Kidney epithelial cell (primary cell): ENCODE measurements at regions not wholly inside any gene's neighbourhood (a gene's known extent, or its start where the extent isn't known, plus 50 kb on each side); places are given as distances from the start of the nearest gene placed in this dataset.

ENCODE experiments used
- DNase-seq: peaks from one replicate; pipeline ENCODE4 v3.0.0-alpha.2; 2010; ENCODE audit warnings: low read depth
- H3K27me3 ChIP-seq: 2 replicates; pipeline ENCODE4 v1.6.0; 2011; ENCODE audit warnings: low read length; ENCODE audit not compliant: control insufficient read depth, insufficient read depth
- H3K36me3 ChIP-seq: 2 replicates; pipeline ENCODE4 v1.5.1; 2011; ENCODE audit warnings: low read length; ENCODE audit not compliant: control insufficient read depth, insufficient read depth
- H3K4me3 ChIP-seq: 2 replicates; pipeline ENCODE4 v1.5.1; 2011; ENCODE audit warnings: low read depth, mild to moderate bottlenecking, control low read depth, low read length
- TF ChIP-seq, protein P1 (sequence below): IDR thresholded peaks from 2 replicates; pipeline ENCODE4 v1.5.1; 2011; ENCODE audit warnings: mild to moderate bottlenecking, moderate library complexity, low read length, control low read depth, inconsistent platforms; ENCODE audit not compliant: insufficient read depth, poor library complexity, severe bottlenecking

GRCh38 chr7:18292584-18292983, 203.0 kb upstream of the HDAC9 start:
- Histone ChIP-seq H3K36me3 (no peaks in the 10 kb centered on the region), H3K4me3 (no peak overlapping the region), H3K27me3 (no peaks in the 10 kb centered on the region)
- no peak for DNase-seq
- TF ChIP-seq, protein P1, sequence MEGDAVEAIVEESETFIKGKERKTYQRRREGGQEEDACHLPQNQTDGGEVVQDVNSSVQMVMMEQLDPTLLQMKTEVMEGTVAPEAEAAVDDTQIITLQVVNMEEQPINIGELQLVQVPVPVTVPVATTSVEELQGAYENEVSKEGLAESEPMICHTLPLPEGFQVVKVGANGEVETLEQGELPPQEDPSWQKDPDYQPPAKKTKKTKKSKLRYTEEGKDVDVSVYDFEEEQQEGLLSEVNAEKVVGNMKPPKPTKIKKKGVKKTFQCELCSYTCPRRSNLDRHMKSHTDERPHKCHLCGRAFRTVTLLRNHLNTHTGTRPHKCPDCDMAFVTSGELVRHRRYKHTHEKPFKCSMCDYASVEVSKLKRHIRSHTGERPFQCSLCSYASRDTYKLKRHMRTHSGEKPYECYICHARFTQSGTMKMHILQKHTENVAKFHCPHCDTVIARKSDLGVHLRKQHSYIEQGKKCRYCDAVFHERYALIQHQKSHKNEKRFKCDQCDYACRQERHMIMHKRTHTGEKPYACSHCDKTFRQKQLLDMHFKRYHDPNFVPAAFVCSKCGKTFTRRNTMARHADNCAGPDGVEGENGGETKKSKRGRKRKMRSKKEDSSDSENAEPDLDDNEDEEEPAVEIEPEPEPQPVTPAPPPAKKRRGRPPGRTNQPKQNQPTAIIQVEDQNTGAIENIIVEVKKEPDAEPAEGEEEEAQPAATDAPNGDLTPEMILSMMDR: no peak

GRCh38 chr7:18293759-18294158, 201.8 kb upstream of the HDAC9 start:
- H3K36me3 ChIP-seq: no peaks in the 10 kb centered on the region
- H3K4me3 ChIP-seq: no peak overlapping the region
- TF ChIP-seq, protein P1: no peak
- no peaks in the 10 kb centered on the region for H3K27me3 ChIP-seq
- DNase-seq: no peak

DNA sequence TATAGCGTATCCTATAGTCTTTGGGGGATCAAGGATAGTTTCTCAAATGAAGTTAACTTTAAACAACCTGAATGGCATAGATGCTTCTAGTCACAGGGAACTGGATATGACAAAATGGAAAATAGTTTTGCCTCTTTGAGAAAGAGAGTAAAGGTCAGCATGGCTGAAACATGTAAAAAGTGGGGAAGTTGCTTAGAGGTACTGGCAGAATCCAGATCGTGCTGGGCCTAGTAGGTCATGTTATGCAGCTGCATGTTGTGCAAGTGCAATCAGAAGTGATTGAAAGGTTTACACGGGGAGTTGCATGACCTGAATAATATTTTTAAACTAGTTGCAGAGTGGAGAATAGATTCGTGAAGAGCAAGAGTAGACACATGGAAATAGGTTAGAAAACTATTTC, 201.1 kb upstream of the HDAC9 start:
- TF ChIP-seq, protein P1: no peak
- no peak overlapping the region for H3K4me3 ChIP-seq
- no peaks in the 10 kb centered on the region for H3K27me3 ChIP-seq
- H3K36me3 ChIP-seq: no peaks in the 10 kb centered on the region
- no peak for DNase-seq

GRCh38 chr7:18295781-18296423, 199.6 kb upstream of the HDAC9 start:
- no peaks in the 10 kb centered on the region for H3K36me3 ChIP-seq
- TF ChIP-seq, protein P1: no peak
- DNase-seq: no peak
- no peaks in the 10 kb centered on the region for H3K27me3 ChIP-seq
- no peak overlapping the region for H3K4me3 ChIP-seq

- Histone ChIP-seq H3K4me3 (no peak overlapping the region), H3K36me3 (no peaks in the 10 kb centered on the region), H3K27me3 (no peaks in the 10 kb centered on the region)
- DNase-seq: no peak
- TF ChIP-seq, protein P1: no peak
These were observed 193.5 kb upstream of the HDAC9 start for GRCh38 chr7:18302097-18302496.

DNA sequence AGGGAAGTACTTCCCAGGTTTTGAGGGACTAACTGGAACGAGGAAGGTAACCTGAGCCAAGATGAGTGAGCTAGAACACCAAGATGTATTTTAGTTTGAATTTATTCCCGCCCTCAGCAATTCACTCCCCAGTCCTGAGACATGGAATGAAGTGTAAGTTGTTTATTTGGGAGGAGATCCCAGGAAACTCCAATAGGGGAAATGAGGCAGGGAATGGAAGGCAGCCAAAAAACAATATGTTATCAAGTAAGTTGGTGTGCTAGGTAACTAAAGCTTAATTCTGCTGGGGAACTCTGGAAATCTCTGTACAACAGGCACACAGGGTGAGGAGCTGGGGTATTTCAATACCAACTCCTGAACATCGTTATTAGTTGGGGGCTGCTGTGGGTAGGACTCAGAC, 189.7 kb upstream of the HDAC9 start:
- no peak overlapping the region for H3K4me3 ChIP-seq
- DNase-seq: no peak
- no peaks in the 10 kb centered on the region for H3K27me3 ChIP-seq
- TF ChIP-seq, protein P1: no peak
- no peaks in the 10 kb centered on the region for H3K36me3 ChIP-seq
